ENCODE measurements at regions not wholly inside any gene's neighbourhood (a gene's known extent, or its start where the extent isn't known, plus 50 kb on each side); places are given as distances from the start of the nearest gene placed in this dataset.

DNA sequence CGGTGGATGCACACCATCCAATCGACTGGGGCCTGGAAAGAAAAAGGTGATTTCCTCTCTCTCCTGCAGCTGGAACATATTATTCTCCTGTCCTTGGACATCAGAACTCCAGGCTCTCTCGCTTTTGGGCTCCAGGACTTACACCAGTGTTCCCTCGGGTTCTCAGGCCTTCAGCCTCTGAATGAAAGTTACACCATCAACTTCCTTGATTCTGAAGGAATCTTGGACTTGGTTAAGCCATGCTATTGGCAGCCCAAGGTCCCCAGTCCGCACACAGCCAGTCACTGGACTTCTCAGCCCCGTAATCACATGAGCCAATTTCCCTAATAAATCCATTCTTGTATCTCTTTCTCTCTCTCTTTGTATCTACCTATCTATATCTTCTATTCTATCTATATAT lies 418.9 kb downstream of the IRS1 start:
- DNase-seq, result no peak
- Histone ChIP-seq H4K20me1 (ENCODE audit: control insufficient read depth, insufficient read depth, insufficient read length) (no peaks in the 10 kb centered on the region), H4K5ac (ENCODE audit: insufficient read length, low read depth, low read length) (no peak overlapping the region), H4K8ac (replicated peaks; ENCODE audit: insufficient read length, low read depth, low read length) (no peak overlapping the region), H3K56ac (ENCODE audit: insufficient read length, low read depth, low read length) (no peak overlapping the region), H3T11ph (ENCODE audit: low read length) (no peak overlapping the region), H3K4me2 (ENCODE audit: insufficient read depth, insufficient read length, low read length) (no peak overlapping the region), H3K9ac (ENCODE audit: extremely low read depth, insufficient read length, low read length) (no peak overlapping the region), H3K27ac (ENCODE audit: insufficient read length, low read depth, low read length) (no peak overlapping the region), H3K79me1 (ENCODE audit: insufficient read depth, low read depth, low read length, poor library complexity, severe bottlenecking) (no peaks in the 10 kb centered on the region), H2AFZ (ENCODE audit: low read length) (no peak overlapping the region), H3K4ac (ENCODE audit: low read depth, low read length) (no peak overlapping the region), H2BK15ac (ENCODE audit: low read depth, low read length) (no peak overlapping the region), H3K23ac (ENCODE audit: insufficient read length, low read depth, low read length) (no peak overlapping the region), H3K18ac (ENCODE audit: insufficient read length, low read depth, low read length) (no peak overlapping the region), H3K9me3 (ENCODE audit: control insufficient read depth, low read depth, low read length) (no peaks in the 10 kb centered on the region), H3K23me2 (ENCODE audit: insufficient read length, low read depth, low read length, poor library complexity, severe bottlenecking) (no peaks in the 10 kb centered on the region), H3K4me1 (ENCODE audit: insufficient read depth, low read length) (no peaks in the 10 kb centered on the region), H2BK12ac (ENCODE audit: insufficient read length, low read depth, low read length) (no peak overlapping the region), H3K79me2 (ENCODE audit: insufficient read depth, low read length) (no peaks in the 10 kb centered on the region), H2AK5ac (ENCODE audit: insufficient read length, low read length) (no peak overlapping the region), H2BK20ac (ENCODE audit: low read depth, low read length, poor library complexity, severe bottlenecking) (no peak overlapping the region), H2BK5ac (ENCODE audit: insufficient read length, low read length) (no peak overlapping the region), H3K27me3 (ENCODE audit: insufficient read depth, low read length) (no peaks in the 10 kb centered on the region), H2BK120ac (ENCODE audit: low read depth, low read length, poor library complexity, severe bottlenecking) (no peak overlapping the region), H4K91ac (ENCODE audit: insufficient read length, low read depth, low read length) (no peak overlapping the region), H3K14ac (ENCODE audit: insufficient read depth, low read length) (no peak overlapping the region)
- TF ChIP-seq, protein P1, sequence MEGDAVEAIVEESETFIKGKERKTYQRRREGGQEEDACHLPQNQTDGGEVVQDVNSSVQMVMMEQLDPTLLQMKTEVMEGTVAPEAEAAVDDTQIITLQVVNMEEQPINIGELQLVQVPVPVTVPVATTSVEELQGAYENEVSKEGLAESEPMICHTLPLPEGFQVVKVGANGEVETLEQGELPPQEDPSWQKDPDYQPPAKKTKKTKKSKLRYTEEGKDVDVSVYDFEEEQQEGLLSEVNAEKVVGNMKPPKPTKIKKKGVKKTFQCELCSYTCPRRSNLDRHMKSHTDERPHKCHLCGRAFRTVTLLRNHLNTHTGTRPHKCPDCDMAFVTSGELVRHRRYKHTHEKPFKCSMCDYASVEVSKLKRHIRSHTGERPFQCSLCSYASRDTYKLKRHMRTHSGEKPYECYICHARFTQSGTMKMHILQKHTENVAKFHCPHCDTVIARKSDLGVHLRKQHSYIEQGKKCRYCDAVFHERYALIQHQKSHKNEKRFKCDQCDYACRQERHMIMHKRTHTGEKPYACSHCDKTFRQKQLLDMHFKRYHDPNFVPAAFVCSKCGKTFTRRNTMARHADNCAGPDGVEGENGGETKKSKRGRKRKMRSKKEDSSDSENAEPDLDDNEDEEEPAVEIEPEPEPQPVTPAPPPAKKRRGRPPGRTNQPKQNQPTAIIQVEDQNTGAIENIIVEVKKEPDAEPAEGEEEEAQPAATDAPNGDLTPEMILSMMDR (conservative IDR thresholded peaks at IDR 0.05), result no peak
- Mint-ChIP-seq H3K36me3 (ENCODE audit: insufficient read depth in 1 of 3, low read depth in 3 of 3) (no peaks in the 10 kb centered on the region), H3K4me3 (no peak overlapping the region), H3K4me1 (0 out of 4 replicates have a peak, but pooled peaks cover 0 to 3% of the 10 kb centered on the region in 2 experiments), H3K27me3 (ENCODE audit: low read depth) (no peaks in the 10 kb centered on the region), H3K9me3 (peaks cover 0 to 2% of the 10 kb centered on the region in 2 experiments; a peak in 2 of 5 replicates), H3K27ac (no peak overlapping the region)
- no CpG with 5 or more reads among the region's 6 CpGs for WGBS (ENCODE audit: extremely low coverage, insufficient read length, low lambda C conversion rate)

All from H9 (cell line).